Activated naive CD8-positive, alpha-beta T cell treated with anti-CD3 and anti-CD28 coated beads for 36 hours (primary cell): ENCODE measurements at regions not wholly inside any gene's neighbourhood (a gene's known extent, or its start where the extent isn't known, plus 50 kb on each side); places are given as distances from the start of the nearest gene placed in this dataset.

ENCODE experiments used
- DNase-seq: peaks from one replicate; pipeline ENCODE4 v3.0.0; 2021
- H3K27ac Mint-ChIP-seq: one replicate; pipeline ENCODE4 v1.8.0; 2022; ENCODE audit warnings: mild to moderate bottlenecking, moderate library complexity, mixed read lengths
- H3K27me3 Mint-ChIP-seq: one replicate; pipeline ENCODE4 v1.8.0; 2022; ENCODE audit warnings: mild to moderate bottlenecking, mixed read lengths
- H3K36me3 Mint-ChIP-seq: one replicate; pipeline ENCODE4 v1.8.0; 2021; ENCODE audit warnings: mild to moderate bottlenecking, mixed read lengths
- H3K4me1 Mint-ChIP-seq: one replicate; pipeline ENCODE4 v1.8.0; 2021; ENCODE audit warnings: mixed read lengths
- H3K4me3 Mint-ChIP-seq: one replicate; pipeline ENCODE4 v1.8.0; 2022; ENCODE audit warnings: mild to moderate bottlenecking, moderate library complexity, mixed read lengths
- H3K9me3 Mint-ChIP-seq: one replicate; pipeline ENCODE4 v1.8.0; 2022; ENCODE audit warnings: mixed read lengths

- no peaks in the 10 kb centered on the region for H3K4me1 Mint-ChIP-seq
- H3K36me3 Mint-ChIP-seq, result no peaks in the 10 kb centered on the region
- no peak overlapping the region for H3K27ac Mint-ChIP-seq
- no peak overlapping the region for H3K4me3 Mint-ChIP-seq
- H3K9me3 Mint-ChIP-seq, result no peaks in the 10 kb centered on the region
- H3K27me3 Mint-ChIP-seq, result no peaks in the 10 kb centered on the region
- DNase-seq, result no peak
Observed at GRCh38 chr4:157838366-157838765, 334.5 kb downstream of the GASK1B start.

GRCh38 chr4:157837071-157837703 is 335.6 kb downstream of the GASK1B start:
- H3K27ac Mint-ChIP-seq, result no peak overlapping the region
- no peak overlapping the region for H3K4me3 Mint-ChIP-seq
- no peaks in the 10 kb centered on the region for H3K27me3 Mint-ChIP-seq
- H3K9me3 Mint-ChIP-seq, result no peaks in the 10 kb centered on the region
- no peaks in the 10 kb centered on the region for H3K36me3 Mint-ChIP-seq
- DNase-seq, result no peak
- no peaks in the 10 kb centered on the region for H3K4me1 Mint-ChIP-seq

GRCh38 chr4:157832596-157832995 is 340.2 kb downstream of the GASK1B start:
- Mint-ChIP-seq H3K4me3 (no peak overlapping the region), H3K4me1 (no peaks in the 10 kb centered on the region), H3K27me3 (no peaks in the 10 kb centered on the region), H3K36me3 (no peaks in the 10 kb centered on the region), H3K27ac (no peak overlapping the region), H3K9me3 (peaks cover 5% of the 10 kb centered on the region)
- DNase-seq, result no peak

GRCh38 chr4:157824021-157824420 is 348.8 kb downstream of the GASK1B start:
- H3K36me3 Mint-ChIP-seq, result no peaks in the 10 kb centered on the region
- peaks cover 3% of the 10 kb centered on the region for H3K9me3 Mint-ChIP-seq
- no peak for DNase-seq
- no peaks in the 10 kb centered on the region for H3K27me3 Mint-ChIP-seq
- H3K27ac Mint-ChIP-seq, result no peak overlapping the region
- no peak overlapping the region for H3K4me3 Mint-ChIP-seq
- H3K4me1 Mint-ChIP-seq, result no peaks in the 10 kb centered on the region

GRCh38 chr4:157821814-157822213 is 351.0 kb downstream of the GASK1B start:
- no peak overlapping the region for H3K4me3 Mint-ChIP-seq
- H3K36me3 Mint-ChIP-seq, result no peaks in the 10 kb centered on the region
- no peaks in the 10 kb centered on the region for H3K27me3 Mint-ChIP-seq
- H3K27ac Mint-ChIP-seq, result no peak overlapping the region
- no peaks in the 10 kb centered on the region for H3K9me3 Mint-ChIP-seq
- no peaks in the 10 kb centered on the region for H3K4me1 Mint-ChIP-seq
- DNase-seq, result no peak

GRCh38 chr4:157819693-157820464 is 352.9 kb downstream of the GASK1B start:
- DNase-seq, result no peak
- H3K27ac Mint-ChIP-seq, result no peak overlapping the region
- no peaks in the 10 kb centered on the region for H3K36me3 Mint-ChIP-seq
- H3K4me3 Mint-ChIP-seq, result no peak overlapping the region
- H3K27me3 Mint-ChIP-seq, result no peaks in the 10 kb centered on the region
- no peaks in the 10 kb centered on the region for H3K4me1 Mint-ChIP-seq
- no peaks in the 10 kb centered on the region for H3K9me3 Mint-ChIP-seq

- no peaks in the 10 kb centered on the region for H3K4me1 Mint-ChIP-seq
- H3K27ac Mint-ChIP-seq, result no peak overlapping the region
- H3K9me3 Mint-ChIP-seq, result no peaks in the 10 kb centered on the region
- no peak for DNase-seq
- no peak overlapping the region for H3K4me3 Mint-ChIP-seq
- no peaks in the 10 kb centered on the region for H3K27me3 Mint-ChIP-seq
- H3K36me3 Mint-ChIP-seq, result no peaks in the 10 kb centered on the region
Observed at GRCh38 chr4:157818946-157819692, 353.7 kb downstream of the GASK1B start.

- no peaks in the 10 kb centered on the region for H3K4me1 Mint-ChIP-seq
- no peaks in the 10 kb centered on the region for H3K27me3 Mint-ChIP-seq
Observed at GRCh38 chr4:157810137-157810774, 362.6 kb downstream of the GASK1B start.

GRCh38 chr4:157808796-157809383 is 363.9 kb downstream of the GASK1B start:
- Mint-ChIP-seq H3K27me3 (no peaks in the 10 kb centered on the region), H3K27ac (no peak overlapping the region), H3K4me3 (no peak overlapping the region), H3K4me1 (no peaks in the 10 kb centered on the region), H3K36me3 (no peaks in the 10 kb centered on the region), H3K9me3 (no peaks in the 10 kb centered on the region)
- DNase-seq, result no peak

More at GRCh38 chr4:157810137-157810774, 362.6 kb downstream of the GASK1B start:
- H3K27ac Mint-ChIP-seq, result no peak overlapping the region
- no peaks in the 10 kb centered on the region for H3K9me3 Mint-ChIP-seq
- no peaks in the 10 kb centered on the region for H3K36me3 Mint-ChIP-seq
- DNase-seq, result no peak
- H3K4me3 Mint-ChIP-seq, result no peak overlapping the region

GRCh38 chr4:157806184-157806583 is 366.6 kb downstream of the GASK1B start:
- H3K4me1 Mint-ChIP-seq, result no peaks in the 10 kb centered on the region

GRCh38 chr4:157804986-157805385 is 367.8 kb downstream of the GASK1B start:
- no peaks in the 10 kb centered on the region for H3K27me3 Mint-ChIP-seq
- no peaks in the 10 kb centered on the region for H3K4me1 Mint-ChIP-seq
- H3K36me3 Mint-ChIP-seq, result no peaks in the 10 kb centered on the region
- no peak overlapping the region for H3K4me3 Mint-ChIP-seq
- H3K9me3 Mint-ChIP-seq, result no peaks in the 10 kb centered on the region
- no peak overlapping the region for H3K27ac Mint-ChIP-seq
- no peak for DNase-seq

More at GRCh38 chr4:157806184-157806583, 366.6 kb downstream of the GASK1B start:
- no peaks in the 10 kb centered on the region for H3K9me3 Mint-ChIP-seq
- no peaks in the 10 kb centered on the region for H3K36me3 Mint-ChIP-seq
- no peak overlapping the region for H3K27ac Mint-ChIP-seq
- no peak for DNase-seq
- H3K4me3 Mint-ChIP-seq, result no peak overlapping the region
- no peaks in the 10 kb centered on the region for H3K27me3 Mint-ChIP-seq

GRCh38 chr4:157803845-157804521 is 368.8 kb downstream of the GASK1B start:
- Mint-ChIP-seq H3K4me1 (no peaks in the 10 kb centered on the region), H3K36me3 (no peaks in the 10 kb centered on the region), H3K27me3 (no peaks in the 10 kb centered on the region), H3K27ac (no peak overlapping the region), H3K4me3 (no peak overlapping the region), H3K9me3 (no peaks in the 10 kb centered on the region)
- DNase-seq, result no peak

GRCh38 chr4:157803421-157803820 is 369.4 kb downstream of the GASK1B start:
- no peak overlapping the region for H3K27ac Mint-ChIP-seq
- H3K36me3 Mint-ChIP-seq, result no peaks in the 10 kb centered on the region
- H3K4me3 Mint-ChIP-seq, result no peak overlapping the region
- no peak for DNase-seq
- no peaks in the 10 kb centered on the region for H3K27me3 Mint-ChIP-seq
- H3K9me3 Mint-ChIP-seq, result no peaks in the 10 kb centered on the region
- H3K4me1 Mint-ChIP-seq, result no peaks in the 10 kb centered on the region

GRCh38 chr4:157795495-157795894 is 377.3 kb downstream of the GASK1B start:
- no peaks in the 10 kb centered on the region for H3K36me3 Mint-ChIP-seq
- H3K27ac Mint-ChIP-seq, result no peak overlapping the region
- H3K4me1 Mint-ChIP-seq, result no peaks in the 10 kb centered on the region
- no peak overlapping the region for H3K4me3 Mint-ChIP-seq
- no peaks in the 10 kb centered on the region for H3K27me3 Mint-ChIP-seq
- H3K9me3 Mint-ChIP-seq, result no peaks in the 10 kb centered on the region
- DNase-seq, result no peak
